GM23338 (cell line): ENCODE measurements at regions not wholly inside any gene's neighbourhood (a gene's known extent, or its start where the extent isn't known, plus 50 kb on each side); places are given as distances from the start of the nearest gene placed in this dataset.

ENCODE experiments used
- CREB1 ChIP-seq: fragments of 250-450 bp; sonication (Bioruptor Pico); IDR thresholded peaks from 2 replicates; pipeline ENCODE4 v1.5.0; 2020; ENCODE audit warnings: low read depth, mild to moderate bottlenecking, moderate library complexity
- CTCF ChIP-seq, 2 experiments: fragments of 200-600 bp in 1 of 2; sonication (generic) in 1 of 2; conservative IDR thresholded peaks; 2 replicates each; pipeline versions ENCODE4 v1.5.1 to v1.6.1; 2016 to 2017; ENCODE audit warnings: antibody characterized with exemption in 2 of 2, low read depth in 2 of 2, mild to moderate bottlenecking in 2 of 2, moderate library complexity in 1 of 2
- ETS1 ChIP-seq: IDR thresholded peaks from 2 replicates; pipeline ENCODE4 v1.6.1; 2016; ENCODE audit warnings: antibody characterized with exemption
- EZH2 ChIP-seq: fragments of 200-600 bp; sonication (generic); IDR thresholded peaks from one replicate; pipeline ENCODE4 v1.8.0; 2017; ENCODE audit warnings: antibody characterized with exemption, mild to moderate bottlenecking, low read depth; ENCODE audit not compliant: unreplicated experiment
- EZH2phosphoT487 ChIP-seq: fragments of 200-600 bp; sonication (generic); IDR thresholded peaks from one replicate; pipeline ENCODE4 v1.8.1; 2018; ENCODE audit warnings: antibody characterized with exemption; ENCODE audit not compliant: unreplicated experiment
- JUNB ChIP-seq: IDR thresholded peaks from one replicate; pipeline ENCODE4 v1.6.1; 2016; ENCODE audit warnings: antibody characterized with exemption; ENCODE audit not compliant: unreplicated experiment
- NANOG ChIP-seq: IDR thresholded peaks from 2 replicates; pipeline ENCODE4 v1.6.1; 2016; ENCODE audit warnings: antibody characterized with exemption, borderline replicate concordance
- POLR2AphosphoS5 ChIP-seq: IDR thresholded peaks from 2 replicates; pipeline ENCODE4 v1.6.1; 2016; ENCODE audit warnings: antibody characterized with exemption, low read depth
- REST ChIP-seq: IDR thresholded peaks from one replicate; pipeline ENCODE4 v1.6.1; 2018; ENCODE audit warnings: antibody characterized with exemption; ENCODE audit not compliant: unreplicated experiment
- ZNF114 ChIP-seq: fragments of 250-450 bp; sonication (Bioruptor Pico); IDR thresholded peaks from 2 replicates; pipeline ENCODE4 v1.5.0; 2020; ENCODE audit warnings: mild to moderate bottlenecking, moderate library complexity
- ZNF462 ChIP-seq: fragments of 250-450 bp; sonication (Bioruptor Pico); IDR thresholded peaks from 2 replicates; pipeline ENCODE4 v1.5.0; 2020; ENCODE audit warnings: mild to moderate bottlenecking, moderate library complexity

GRCh38 chr17:15123593-15124263 lies 141.4 kb downstream of the PMP22 start:
- TF ChIP-seq EZH2phosphoT487, result no peak
- no peak for TF ChIP-seq CTCF (conservative IDR thresholded peaks at IDR 0.05; ENCODE audit: low read depth in 2 of 2)
- no peak for TF ChIP-seq EZH2
- TF ChIP-seq JUNB, result no peak
- no peak for TF ChIP-seq POLR2AphosphoS5
- TF ChIP-seq NANOG, result no peak
- no peak for TF ChIP-seq REST
- TF ChIP-seq ETS1, result no peak
- TF ChIP-seq CREB1, result no peak
- no peak for TF ChIP-seq ZNF114 (CRISPR knock-in tag)
- TF ChIP-seq ZNF462 (CRISPR knock-in tag), result no peak
